GM18502 (cell line): ENCODE measurements at regions not wholly inside any gene's neighbourhood (a gene's known extent, or its start where the extent isn't known, plus 50 kb on each side); places are given as distances from the start of the nearest gene placed in this dataset.
"Not testable (repeated sequence)": the region's sequence is repeated elsewhere in the genome, so short reads cannot be mapped to it uniquely, and the experiment has no call there.

Source experiments
- ATAC-seq: cut with Tn5 transposase; IDR thresholded peaks from one replicate; pipeline ENCODE4 v1.9.1; 2021; ENCODE audit warnings: mild to moderate bottlenecking; ENCODE audit not compliant: unreplicated experiment, poor library complexity

GRCh38 chr17:77332034-77332971 lies 191.5 kb downstream of the SEC14L1 start:
- peak; percentile 28 for ATAC-seq

DNA sequence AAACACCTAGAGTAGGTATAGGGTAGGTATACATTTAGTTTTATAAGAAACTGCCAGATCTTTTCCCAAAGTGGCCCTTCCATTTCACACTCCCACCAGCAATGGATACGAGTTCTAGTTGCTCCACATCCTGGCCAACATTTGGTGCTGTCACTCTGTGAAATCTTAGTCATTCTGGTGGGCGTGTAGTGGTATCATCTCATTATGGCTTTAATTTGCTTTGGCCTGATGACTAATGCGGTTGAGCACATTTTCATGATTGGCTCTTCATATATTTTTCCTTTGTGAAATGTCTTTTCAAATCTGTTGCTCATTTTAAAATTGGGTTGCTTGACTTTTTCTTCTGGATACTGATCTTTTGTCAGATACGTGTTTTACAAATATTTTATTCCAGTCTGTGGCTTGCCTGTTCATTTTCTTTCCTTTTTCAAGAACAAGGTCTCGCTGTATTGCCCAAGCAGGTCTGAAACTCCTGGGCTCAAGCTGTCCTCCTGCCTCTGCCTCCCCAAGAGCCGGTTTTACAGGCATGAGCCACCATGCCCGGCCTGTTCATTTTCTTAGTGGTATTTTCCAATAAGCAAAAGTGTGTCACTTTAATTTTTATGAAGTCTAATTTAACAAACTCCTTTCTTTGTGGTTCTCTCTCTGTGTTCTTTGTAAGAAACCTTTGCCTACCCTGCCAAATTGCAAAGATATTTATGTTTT lies 192.4 kb downstream of the SEC14L1 start:
- no peak for ATAC-seq

GRCh38 chr17:77337150-77337549 lies 196.4 kb downstream of the SEC14L1 start:
- ATAC-seq: no peak

- ATAC-seq: no peak
These were observed 200.3 kb downstream of the SEC14L1 start for GRCh38 chr17:77341069-77341541.

DNA sequence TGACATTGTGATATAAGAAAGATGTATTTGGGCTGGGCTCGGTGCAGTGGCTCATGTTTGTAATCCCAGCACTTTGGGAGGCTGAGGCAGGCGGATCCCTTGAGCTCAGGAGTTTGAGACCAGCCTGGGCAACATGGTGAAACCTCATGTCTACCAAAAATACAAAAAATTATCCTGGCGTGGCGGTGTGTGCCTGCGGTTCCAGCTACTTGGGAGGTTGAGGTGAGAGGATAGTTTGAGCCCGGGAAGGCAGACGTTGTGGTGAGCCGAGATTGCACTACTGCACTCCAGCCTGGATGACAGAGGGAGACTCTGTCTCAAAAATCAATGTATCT lies 201.9 kb downstream of the SEC14L1 start:
- not testable (repeated sequence) for ATAC-seq

DNA sequence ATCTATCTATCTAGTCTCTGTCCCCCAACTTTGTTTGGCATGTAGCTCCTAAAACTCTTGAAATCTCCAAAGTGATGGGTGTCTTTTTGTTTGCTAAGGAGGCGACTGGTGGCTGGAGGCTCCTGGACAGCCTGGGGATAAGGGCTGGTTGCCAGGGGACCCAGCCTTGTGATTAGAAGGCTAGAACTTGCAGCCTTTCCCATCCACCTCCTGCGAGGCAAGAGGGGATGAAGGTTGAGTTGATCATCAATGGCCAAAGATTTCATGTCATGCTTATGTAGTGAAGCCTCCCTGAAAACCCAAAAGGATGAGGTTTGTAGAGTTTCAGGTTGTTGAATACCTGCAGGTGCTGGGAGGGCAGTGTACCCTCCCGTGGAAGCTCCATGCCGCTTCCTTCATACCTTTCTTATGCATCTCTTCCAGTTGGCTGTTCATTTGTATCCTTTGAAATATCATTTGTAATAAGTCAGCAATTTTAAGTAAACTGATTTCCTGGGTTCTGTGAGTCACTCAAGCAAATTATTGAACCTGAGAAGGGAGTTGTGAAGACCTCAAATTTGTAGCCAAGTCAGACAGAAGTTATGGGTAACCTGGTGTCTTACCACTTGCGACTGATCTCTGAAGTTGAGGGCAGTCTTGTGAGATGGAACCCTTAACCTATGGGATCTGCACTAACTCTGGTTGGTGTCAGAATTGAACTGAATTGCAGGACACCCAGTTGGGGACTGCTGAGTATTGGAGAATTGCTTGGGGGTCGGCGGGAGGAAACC lies 202.4 kb downstream of the SEC14L1 start:
- no peak for ATAC-seq

GRCh38 chr17:77344038-77344437 lies 203.3 kb downstream of the SEC14L1 start:
- no peak for ATAC-seq

GRCh38 chr17:77345260-77345910 lies 204.6 kb downstream of the SEC14L1 start:
- ATAC-seq: no peak

DNA sequence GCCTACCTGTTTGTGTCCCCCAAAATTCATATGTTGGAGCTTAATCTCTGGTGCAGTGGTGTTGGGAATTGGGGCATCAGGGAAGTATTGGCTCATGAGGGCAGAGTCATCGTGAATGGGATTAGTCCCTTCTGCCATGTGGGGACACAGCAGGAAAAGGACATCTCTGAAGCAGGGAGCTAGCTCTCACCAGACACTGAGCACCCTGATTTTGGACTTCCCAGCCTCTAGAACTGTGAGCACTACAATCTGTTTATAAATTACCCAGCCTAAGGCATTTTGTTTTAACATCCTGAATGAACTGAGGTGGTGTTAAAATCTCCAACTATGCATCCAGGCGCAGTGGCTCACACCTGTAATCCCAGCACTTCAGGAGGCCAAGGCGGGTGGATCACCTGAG lies 206.0 kb downstream of the SEC14L1 start:
- no peak for ATAC-seq

GRCh38 chr17:77347544-77347943 lies 206.8 kb downstream of the SEC14L1 start:
- no peak for ATAC-seq

- ATAC-seq: no peak
These were observed 209.4 kb downstream of the SEC14L1 start for GRCh38 chr17:77349976-77350830.

GRCh38 chr17:77352441-77352840 lies 211.7 kb downstream of the SEC14L1 start:
- ATAC-seq: no peak

GRCh38 chr17:77352996-77353395 lies 212.2 kb downstream of the SEC14L1 start:
- no peak for ATAC-seq

GRCh38 chr17:77353684-77354419 lies 213.1 kb downstream of the SEC14L1 start:
- ATAC-seq: no peak

DNA sequence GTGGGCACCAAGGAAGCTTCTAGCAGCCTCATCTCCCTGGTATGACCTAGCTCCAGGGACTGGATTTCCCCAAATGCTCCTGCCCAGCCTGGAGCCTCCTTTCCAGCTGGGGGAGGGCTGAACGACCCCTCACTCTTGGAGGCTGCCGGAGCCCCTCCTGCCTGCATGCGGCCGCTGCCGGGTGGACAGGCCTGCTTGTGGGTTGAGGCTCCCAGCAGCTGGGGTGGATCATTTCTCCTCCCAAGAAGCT lies 213.6 kb downstream of the SEC14L1 start:
- no peak for ATAC-seq

GRCh38 chr17:77354670-77355455 lies 214.1 kb downstream of the SEC14L1 start:
- no peak for ATAC-seq

DNA sequence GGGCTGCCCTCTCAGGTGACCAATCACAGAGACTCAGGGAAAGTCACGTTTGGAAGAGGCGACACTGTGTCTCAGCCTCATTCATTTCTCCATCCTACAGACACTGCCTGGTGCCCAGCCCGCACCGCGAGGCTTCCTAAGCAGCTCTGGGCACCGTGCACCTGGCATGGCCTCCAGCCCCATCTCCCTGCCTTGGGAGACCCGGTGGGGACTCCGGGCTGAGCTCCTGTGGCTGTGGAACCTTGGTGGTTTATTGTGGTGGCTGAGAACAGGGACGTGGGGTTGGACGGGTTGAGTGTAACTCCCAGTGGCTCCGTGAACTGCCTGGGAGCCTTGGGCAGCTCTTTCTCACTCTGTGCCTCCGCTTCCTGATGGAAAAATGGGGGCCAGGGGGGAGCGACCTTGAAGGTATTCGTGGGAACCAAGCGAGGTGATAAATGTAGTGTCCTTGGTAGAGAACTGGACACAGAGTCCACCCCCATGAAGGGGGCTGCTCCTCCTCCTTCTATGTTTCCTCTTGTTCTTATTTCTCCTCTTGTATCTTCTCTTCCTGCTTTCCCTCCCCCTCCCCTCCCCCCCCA lies 215.4 kb downstream of the SEC14L1 start:
- ATAC-seq: no peak

DNA sequence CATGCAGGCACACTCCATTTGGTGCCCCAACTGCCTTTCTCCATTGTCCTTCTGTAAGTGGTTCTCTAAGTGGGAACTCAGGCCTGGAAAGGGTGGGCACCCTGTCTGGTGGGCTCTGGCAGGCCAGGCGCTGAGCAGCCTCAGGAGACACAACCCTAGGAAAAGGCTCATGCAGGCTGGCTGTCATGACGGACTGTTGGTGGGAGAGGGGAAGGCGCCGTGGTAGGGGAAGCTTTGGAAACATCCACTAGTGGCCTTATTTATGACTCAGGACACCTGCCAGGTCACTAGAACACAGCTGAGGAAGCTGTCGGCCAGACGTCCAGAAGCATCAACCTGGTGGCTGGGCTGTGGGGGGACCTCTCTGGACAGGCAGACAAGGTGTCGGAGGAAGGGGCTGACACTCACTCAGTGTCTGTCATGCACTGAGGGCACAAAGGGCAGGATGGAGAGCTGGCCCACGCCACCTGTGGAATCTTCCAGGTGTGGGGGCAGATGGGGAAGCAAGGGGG lies 216.0 kb downstream of the SEC14L1 start:
- no peak for ATAC-seq
